ENCODE measurements at regions not wholly inside any gene's neighbourhood (a gene's known extent, or its start where the extent isn't known, plus 50 kb on each side); places are given as distances from the start of the nearest gene placed in this dataset.

- intact Hi-C loops (cut with DNase I): no loop called here
- 83% methylated on average over 2 of the region's 2 CpGs for WGBS
- H3K27ac ChIP-seq (replicated peaks in 1 of 4): no peak overlapping the region
Observed at GRCh38 chr4:31054295-31054694, 334.1 kb downstream of the PCDH7 start.

GRCh38 chr4:31058656-31059055, 338.5 kb downstream of the PCDH7 start:
- H3K4me1 ChIP-seq: no peaks in the 10 kb centered on the region
- H3K4me3 ChIP-seq: no peak overlapping the region
- TF ChIP-seq POLR2A (IDR thresholded peaks at IDR 0.05; ENCODE audit: low read depth) (no peak), POLR2AphosphoS5 (IDR thresholded peaks at IDR 0.05) (no peak), EP300 (IDR thresholded peaks at IDR 0.05) (no peak), CTCF (IDR thresholded peaks at IDR 0.05) (no peak)
- no peaks in the 10 kb centered on the region for H3K27me3 ChIP-seq
- no peaks in the 10 kb centered on the region for H3K36me3 ChIP-seq
- H3K27ac ChIP-seq (replicated peaks in 1 of 4): no peak overlapping the region
- intact Hi-C loops (cut with DNase I): no loop called here
- no peaks in the 10 kb centered on the region for H3K9me3 ChIP-seq
- no peak for DNase-seq (ENCODE audit: extremely low spot score)
- WGBS: 79% methylated on average over 2 of the region's 2 CpGs

More at GRCh38 chr4:31054295-31054694, 334.1 kb downstream of the PCDH7 start:
- H3K27me3 ChIP-seq: no peaks in the 10 kb centered on the region
- H3K4me3 ChIP-seq: no peak overlapping the region
- DNase-seq (ENCODE audit: extremely low spot score): no peak
- H3K36me3 ChIP-seq: no peaks in the 10 kb centered on the region
- TF ChIP-seq CTCF (IDR thresholded peaks at IDR 0.05): no peak
- no peak for TF ChIP-seq EP300 (IDR thresholded peaks at IDR 0.05)
- no peak for TF ChIP-seq POLR2AphosphoS5 (IDR thresholded peaks at IDR 0.05)
- TF ChIP-seq POLR2A (IDR thresholded peaks at IDR 0.05; ENCODE audit: low read depth): no peak
- no peaks in the 10 kb centered on the region for H3K9me3 ChIP-seq
- peaks cover 4 to 20% (median 18%) of the 10 kb centered on the region in 4 donors for H3K4me1 ChIP-seq

DNA sequence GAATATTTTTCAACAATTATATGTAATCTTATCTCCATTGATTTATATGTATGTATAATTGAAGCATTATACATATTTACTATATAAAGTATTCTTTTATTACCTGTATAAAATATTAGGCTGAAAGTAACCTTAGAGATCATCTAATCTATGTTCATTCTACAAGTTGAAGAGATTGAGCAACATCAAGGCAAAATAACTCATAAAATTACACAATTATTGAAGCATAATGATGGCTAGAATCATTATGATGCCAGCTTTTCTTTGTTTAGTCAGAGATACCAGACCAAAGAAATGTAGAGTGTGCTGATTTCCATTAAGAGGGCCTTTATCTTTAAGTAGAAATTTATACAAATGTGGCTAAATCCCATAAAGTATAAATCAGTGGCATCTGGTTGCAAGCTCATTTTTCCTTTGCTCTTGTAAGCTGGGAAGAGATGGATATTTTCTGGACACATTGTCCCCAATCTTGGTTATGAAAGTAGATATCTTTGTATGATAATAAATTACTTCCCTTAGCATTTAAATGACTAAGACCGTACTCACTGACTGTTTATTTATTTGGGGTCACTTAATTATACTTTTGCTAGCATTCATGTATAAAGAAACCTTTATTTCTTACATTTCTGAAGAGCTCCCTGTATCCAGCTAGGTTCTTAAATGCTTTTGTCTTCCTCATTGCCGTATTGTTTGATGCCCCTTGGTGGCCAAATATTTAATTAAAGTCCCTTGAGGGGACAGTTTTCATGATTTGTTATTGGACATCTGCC, 339.8 kb downstream of the PCDH7 start:
- 70% methylated on average over 2 of the region's 2 CpGs for WGBS
- H3K27ac ChIP-seq (replicated peaks in 1 of 4): no peak overlapping the region
- intact Hi-C loops (cut with DNase I): no loop called here
- no peaks in the 10 kb centered on the region for H3K4me1 ChIP-seq
- no peak for DNase-seq (ENCODE audit: extremely low spot score)
- H3K9me3 ChIP-seq: no peaks in the 10 kb centered on the region
- no peaks in the 10 kb centered on the region for H3K27me3 ChIP-seq
- TF ChIP-seq POLR2AphosphoS5 (IDR thresholded peaks at IDR 0.05) (no peak), CTCF (IDR thresholded peaks at IDR 0.05) (no peak), POLR2A (IDR thresholded peaks at IDR 0.05; ENCODE audit: low read depth) (no peak), EP300 (IDR thresholded peaks at IDR 0.05) (no peak)
- no peak overlapping the region for H3K4me3 ChIP-seq
- H3K36me3 ChIP-seq: no peaks in the 10 kb centered on the region

GRCh38 chr4:31065086-31065485, 344.9 kb downstream of the PCDH7 start:
- TF ChIP-seq CTCF (IDR thresholded peaks at IDR 0.05) (no peak), EP300 (IDR thresholded peaks at IDR 0.05) (no peak), POLR2AphosphoS5 (IDR thresholded peaks at IDR 0.05) (no peak)
- H3K27me3 ChIP-seq: no peaks in the 10 kb centered on the region
- H3K4me1 ChIP-seq: peaks cover 0 to 15% (median 9%) of the 10 kb centered on the region in 4 donors
- H3K4me3 ChIP-seq: no peak overlapping the region
- H3K36me3 ChIP-seq: no peaks in the 10 kb centered on the region
- intact Hi-C loops (cut with DNase I): no loop called here
- WGBS: 100% methylated on average over 3 of the region's 3 CpGs
- no peak overlapping the region for H3K27ac ChIP-seq (replicated peaks in 1 of 4)
- H3K9me3 ChIP-seq: no peaks in the 10 kb centered on the region
- no peak for DNase-seq (ENCODE audit: extremely low spot score)
